WTC11 (cell line): ENCODE measurements at regions not wholly inside any gene's neighbourhood (a gene's known extent, or its start where the extent isn't known, plus 50 kb on each side); places are given as distances from the start of the nearest gene placed in this dataset.

Experiments used
- ATAC-seq: fragments of 200-7000 bp; cut with Tn5 transposase; 2 replicates; pipeline ENCODE4 v1.10.0; 2021; ENCODE audit warnings: mild to moderate bottlenecking, moderate library complexity
- CTCF ChIA-PET: fragments of 300-600 bp; sonication (Branson Sonifier 250); formaldehyde crosslinking; loops from one replicate; lab custom pipeline; 2021; ENCODE audit warnings: antibody characterized with exemption; lab: Charles Lee
- POLR2A ChIA-PET: fragments of 350-600 bp; sonication (Branson Sonifier 250); formaldehyde crosslinking; loops from one replicate; lab custom pipeline; 2021; ENCODE audit warnings: antibody characterized with exemption; lab: Charles Lee
- DNase-seq: peaks from one replicate; pipeline ENCODE4 v3.0.0; 2021; ENCODE audit warnings: low spot score
- H3K27ac Mint-ChIP-seq: 2 replicates; pipeline ENCODE4 v1.8.0; 2021; ENCODE audit warnings: mixed read lengths
- H3K27me3 Mint-ChIP-seq: 2 replicates; pipeline ENCODE4 v1.8.0; 2021; ENCODE audit warnings: low read depth, mild to moderate bottlenecking, moderate library complexity, mixed read lengths
- H3K36me3 Mint-ChIP-seq: 2 replicates; pipeline ENCODE4 v1.8.0; 2021; ENCODE audit warnings: mixed read lengths
- H3K4me1 Mint-ChIP-seq: 2 replicates; pipeline ENCODE4 v1.8.0; 2022; ENCODE audit warnings: mixed read lengths
- H3K4me3 Mint-ChIP-seq: 2 replicates; pipeline ENCODE4 v1.8.0; 2021; ENCODE audit warnings: mild to moderate bottlenecking, moderate library complexity, mixed read lengths
- H3K9me3 Mint-ChIP-seq: 2 replicates; pipeline ENCODE4 v1.8.0; 2021; ENCODE audit warnings: mixed read lengths
- ATF1 ChIP-seq: sonication (generic); formaldehyde crosslinking; IDR thresholded peaks from 2 replicates; pipeline ENCODE4 v1.8.1; 2023; ENCODE audit warnings: mild to moderate bottlenecking, moderate library complexity, missing genetic modification reagents
- CREM ChIP-seq: sonication (generic); formaldehyde crosslinking; IDR thresholded peaks from 2 replicates; pipeline ENCODE4 v1.8.1; 2022; ENCODE audit warnings: mild to moderate bottlenecking, missing genetic modification reagents, moderate library complexity
- FOXK1 ChIP-seq: sonication (generic); formaldehyde crosslinking; IDR thresholded peaks from 2 replicates; pipeline ENCODE4 v1.8.0; 2022; ENCODE audit warnings: mild to moderate bottlenecking, moderate library complexity, missing genetic modification reagents
- IRF1 ChIP-seq: sonication (generic); formaldehyde crosslinking; IDR thresholded peaks from 2 replicates; pipeline ENCODE4 v1.8.0; 2023; ENCODE audit warnings: missing genetic modification reagents
- IRF2 ChIP-seq: sonication (generic); formaldehyde crosslinking; IDR thresholded peaks from 2 replicates; pipeline ENCODE4 v1.8.0; 2022; ENCODE audit warnings: low read depth, missing genetic modification reagents, borderline replicate concordance
- JUN ChIP-seq: sonication (generic); formaldehyde crosslinking; IDR thresholded peaks from 2 replicates; pipeline ENCODE4 v1.8.0; 2023; ENCODE audit warnings: mild to moderate bottlenecking, missing genetic modification reagents
- KAT7 ChIP-seq: sonication (generic); formaldehyde crosslinking; IDR thresholded peaks from 2 replicates; pipeline ENCODE4 v1.8.1; 2023; ENCODE audit warnings: missing genetic modification reagents, mild to moderate bottlenecking, borderline replicate concordance
- MYBL2 ChIP-seq: sonication (generic); formaldehyde crosslinking; IDR thresholded peaks from 2 replicates; pipeline ENCODE4 v1.8.1; 2023; ENCODE audit warnings: mild to moderate bottlenecking, moderate library complexity, missing genetic modification reagents
- NFATC4 ChIP-seq: fragments of 250-450 bp; sonication (Bioruptor Pico); IDR thresholded peaks from 2 replicates; pipeline ENCODE4 v1.9.0; 2021; ENCODE audit warnings: mild to moderate bottlenecking
- RORB ChIP-seq: fragments of 250-450 bp; sonication (Bioruptor Pico); IDR thresholded peaks from 2 replicates; pipeline ENCODE4 v1.9.0; 2021; ENCODE audit warnings: mild to moderate bottlenecking
- SMAD4 ChIP-seq: sonication (generic); formaldehyde crosslinking; IDR thresholded peaks from 2 replicates; pipeline ENCODE4 v1.8.0; 2022; ENCODE audit warnings: mild to moderate bottlenecking, missing genetic modification reagents
- STAT6 ChIP-seq: sonication (generic); formaldehyde crosslinking; conservative IDR thresholded peaks from 2 replicates; pipeline ENCODE4 v1.8.1; 2023; ENCODE audit warnings: mild to moderate bottlenecking, low read depth, missing genetic modification reagents, moderate library complexity
- USF2 ChIP-seq: sonication (generic); formaldehyde crosslinking; IDR thresholded peaks from 2 replicates; pipeline ENCODE4 v1.8.1; 2023; ENCODE audit warnings: mild to moderate bottlenecking, missing genetic modification reagents, moderate library complexity
- ZMAT4 ChIP-seq: fragments of 250-450 bp; sonication (Bioruptor Pico); IDR thresholded peaks from 2 replicates; pipeline ENCODE4 v1.9.0; 2021; ENCODE audit warnings: mild to moderate bottlenecking
- ZNF263 ChIP-seq: sonication (generic); formaldehyde crosslinking; IDR thresholded peaks from 2 replicates; pipeline ENCODE4 v1.8.1; 2022; ENCODE audit warnings: low read depth, mild to moderate bottlenecking, moderate library complexity, missing genetic modification reagents
- ZNF281 ChIP-seq: sonication (generic); formaldehyde crosslinking; IDR thresholded peaks from 2 replicates; pipeline ENCODE4 v1.8.0; 2023; ENCODE audit warnings: mild to moderate bottlenecking, missing genetic modification reagents
- ZNF396 ChIP-seq: fragments of 250-450 bp; sonication (Bioruptor Pico); IDR thresholded peaks from 2 replicates; pipeline ENCODE4 v1.8.0; 2021; ENCODE audit warnings: mild to moderate bottlenecking, moderate library complexity, borderline replicate concordance
- ZNF416 ChIP-seq: fragments of 250-450 bp; sonication (Bioruptor Pico); IDR thresholded peaks from 2 replicates; pipeline ENCODE4 v1.9.0; 2021; ENCODE audit warnings: mild to moderate bottlenecking, inconsistent platforms

- TF ChIP-seq STAT6 (CRISPR knock-in tag) (no peak), ZNF263 (CRISPR knock-in tag) (no peak), ZNF281 (CRISPR knock-in tag) (no peak), NFATC4 (CRISPR knock-in tag) (no peak), ZMAT4 (no peak), ZNF416 (CRISPR knock-in tag) (no peak), ATF1 (CRISPR knock-in tag) (no peak), RORB (CRISPR knock-in tag) (no peak)
Observed at GRCh38 chr9:89878687-89879086, 273.9 kb downstream of the GADD45G start (continued).

GRCh38 chr9:89879276-89879675 lies 274.5 kb downstream of the GADD45G start:
- ATAC-seq (no peak), DNase-seq (no peak)
- Mint-ChIP-seq H3K27ac (no peak overlapping the region), H3K4me3 (no peak overlapping the region), H3K36me3 (no peaks in the 10 kb centered on the region), H3K9me3 (no peaks in the 10 kb centered on the region), H3K27me3 (no peaks in the 10 kb centered on the region; the same call in 1 of the 2 replicates), H3K4me1 (no peaks in the 10 kb centered on the region)
- ChIA-PET CTCF (interaction anchor here (1.2 kb wide), 1 partner anchor 276 kb away, joined by 4 read pairs; no protein-coding TSS in a partner anchor), POLR2A (no interaction called here)
- TF ChIP-seq ZNF281 (CRISPR knock-in tag) (no peak), SMAD4 (CRISPR knock-in tag) (no peak), ATF1 (CRISPR knock-in tag) (no peak), ZNF396 (no peak), KAT7 (CRISPR knock-in tag) (no peak), IRF2 (CRISPR knock-in tag) (no peak), RORB (CRISPR knock-in tag) (no peak), USF2 (CRISPR knock-in tag) (no peak), STAT6 (CRISPR knock-in tag) (no peak), MYBL2 (CRISPR knock-in tag) (no peak), ZMAT4 (no peak), FOXK1 (CRISPR knock-in tag) (no peak), JUN (CRISPR knock-in tag) (no peak), CREM (CRISPR knock-in tag) (no peak), IRF1 (no peak)
